HCT116 (cell line): ENCODE measurements at regions not wholly inside any gene's neighbourhood (a gene's known extent, or its start where the extent isn't known, plus 50 kb on each side); places are given as distances from the start of the nearest gene placed in this dataset.

Experiments used
- CBX3 ChIP-seq: IDR thresholded peaks from 2 replicates; pipeline ENCODE4 v1.6.1; 2012; ENCODE audit warnings: low read depth
- CTCF ChIP-seq, 3 experiments: fragments of 200-600 bp in 1 of 3; sonication (generic) in 1 of 3; IDR thresholded peaks in 2 of 3; conservative IDR thresholded peaks in 1 of 3; 2 replicates each; pipeline ENCODE4 v1.5.1; 2012 to 2017; ENCODE audit warnings: low read depth in 2 of 3, low read length in 2 of 3, antibody characterized with exemption in 1 of 3, borderline replicate concordance in 1 of 3, control low read depth in 1 of 3, mild to moderate bottlenecking in 1 of 3, mixed read lengths in 1 of 3, mixed run types in 1 of 3, moderate library complexity in 1 of 3; ENCODE audit not compliant: insufficient read depth in 1 of 3
- MAX ChIP-seq: IDR thresholded peaks from 2 replicates; pipeline ENCODE4 v1.6.1; 2012
- RAD21 ChIP-seq: IDR thresholded peaks from 2 replicates; pipeline ENCODE4 v1.6.1; 2012; ENCODE audit warnings: low read depth, mild to moderate bottlenecking
- REST ChIP-seq: IDR thresholded peaks from 2 replicates; pipeline ENCODE4 v1.6.1; 2012; ENCODE audit warnings: low read depth

- TF ChIP-seq RAD21 (no peak), CBX3 (no peak), CTCF (IDR thresholded peaks at IDR 0.05 in 2 of 3, conservative IDR thresholded peaks at IDR 0.05 in 1 of 3; ENCODE audit: borderline replicate concordance in 1 of 3, insufficient read depth in 1 of 3, low read depth in 2 of 3, low read length in 2 of 3) (no peak), MAX (no peak), REST (no peak)
These were observed 110.7 kb downstream of the MFAP3L start for GRCh38 chr4:169915545-169915944.
